ENCODE measurements at regions not wholly inside any gene's neighbourhood (a gene's known extent, or its start where the extent isn't known, plus 50 kb on each side); places are given as distances from the start of the nearest gene placed in this dataset.

DNA sequence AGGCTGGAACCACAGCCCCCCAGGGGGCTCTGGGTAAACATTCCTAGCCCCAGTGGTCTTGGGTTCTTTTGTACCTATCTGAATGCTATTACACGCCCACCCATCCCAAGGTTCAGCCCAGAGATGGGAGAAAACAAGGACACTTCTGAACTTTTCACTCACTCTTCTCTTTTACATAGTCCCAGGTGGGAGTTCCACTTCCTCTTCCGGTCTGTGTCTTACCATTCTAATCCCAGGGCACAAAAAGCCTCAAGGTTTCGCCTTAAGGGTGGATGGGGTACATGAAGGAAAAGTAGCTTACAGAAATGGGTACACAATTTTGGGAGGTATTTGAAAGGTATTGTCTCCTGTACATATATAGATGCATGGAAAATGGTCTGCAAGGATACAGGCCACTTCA, 79.0 kb downstream of the TMEM30B start:
- TF ChIP-seq, protein P1, sequence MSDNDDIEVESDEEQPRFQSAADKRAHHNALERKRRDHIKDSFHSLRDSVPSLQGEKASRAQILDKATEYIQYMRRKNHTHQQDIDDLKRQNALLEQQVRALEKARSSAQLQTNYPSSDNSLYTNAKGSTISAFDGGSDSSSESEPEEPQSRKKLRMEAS (IDR thresholded peaks at IDR 0.05): no peak
- no peak for TF ChIP-seq RXRA (IDR thresholded peaks at IDR 0.05)
- no peak for TF ChIP-seq YY1 (IDR thresholded peaks at IDR 0.05)
- TF ChIP-seq, protein P2, sequence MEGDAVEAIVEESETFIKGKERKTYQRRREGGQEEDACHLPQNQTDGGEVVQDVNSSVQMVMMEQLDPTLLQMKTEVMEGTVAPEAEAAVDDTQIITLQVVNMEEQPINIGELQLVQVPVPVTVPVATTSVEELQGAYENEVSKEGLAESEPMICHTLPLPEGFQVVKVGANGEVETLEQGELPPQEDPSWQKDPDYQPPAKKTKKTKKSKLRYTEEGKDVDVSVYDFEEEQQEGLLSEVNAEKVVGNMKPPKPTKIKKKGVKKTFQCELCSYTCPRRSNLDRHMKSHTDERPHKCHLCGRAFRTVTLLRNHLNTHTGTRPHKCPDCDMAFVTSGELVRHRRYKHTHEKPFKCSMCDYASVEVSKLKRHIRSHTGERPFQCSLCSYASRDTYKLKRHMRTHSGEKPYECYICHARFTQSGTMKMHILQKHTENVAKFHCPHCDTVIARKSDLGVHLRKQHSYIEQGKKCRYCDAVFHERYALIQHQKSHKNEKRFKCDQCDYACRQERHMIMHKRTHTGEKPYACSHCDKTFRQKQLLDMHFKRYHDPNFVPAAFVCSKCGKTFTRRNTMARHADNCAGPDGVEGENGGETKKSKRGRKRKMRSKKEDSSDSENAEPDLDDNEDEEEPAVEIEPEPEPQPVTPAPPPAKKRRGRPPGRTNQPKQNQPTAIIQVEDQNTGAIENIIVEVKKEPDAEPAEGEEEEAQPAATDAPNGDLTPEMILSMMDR (IDR thresholded peaks at IDR 0.05; ENCODE audit: low read depth, low read length, missing input control): no peak
- TF ChIP-seq, protein P3, sequence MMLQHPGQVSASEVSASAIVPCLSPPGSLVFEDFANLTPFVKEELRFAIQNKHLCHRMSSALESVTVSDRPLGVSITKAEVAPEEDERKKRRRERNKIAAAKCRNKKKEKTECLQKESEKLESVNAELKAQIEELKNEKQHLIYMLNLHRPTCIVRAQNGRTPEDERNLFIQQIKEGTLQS (IDR thresholded peaks at IDR 0.05): no peak
- no peak for TF ChIP-seq RAD21 (IDR thresholded peaks at IDR 0.05)
- TF ChIP-seq, protein P4, sequence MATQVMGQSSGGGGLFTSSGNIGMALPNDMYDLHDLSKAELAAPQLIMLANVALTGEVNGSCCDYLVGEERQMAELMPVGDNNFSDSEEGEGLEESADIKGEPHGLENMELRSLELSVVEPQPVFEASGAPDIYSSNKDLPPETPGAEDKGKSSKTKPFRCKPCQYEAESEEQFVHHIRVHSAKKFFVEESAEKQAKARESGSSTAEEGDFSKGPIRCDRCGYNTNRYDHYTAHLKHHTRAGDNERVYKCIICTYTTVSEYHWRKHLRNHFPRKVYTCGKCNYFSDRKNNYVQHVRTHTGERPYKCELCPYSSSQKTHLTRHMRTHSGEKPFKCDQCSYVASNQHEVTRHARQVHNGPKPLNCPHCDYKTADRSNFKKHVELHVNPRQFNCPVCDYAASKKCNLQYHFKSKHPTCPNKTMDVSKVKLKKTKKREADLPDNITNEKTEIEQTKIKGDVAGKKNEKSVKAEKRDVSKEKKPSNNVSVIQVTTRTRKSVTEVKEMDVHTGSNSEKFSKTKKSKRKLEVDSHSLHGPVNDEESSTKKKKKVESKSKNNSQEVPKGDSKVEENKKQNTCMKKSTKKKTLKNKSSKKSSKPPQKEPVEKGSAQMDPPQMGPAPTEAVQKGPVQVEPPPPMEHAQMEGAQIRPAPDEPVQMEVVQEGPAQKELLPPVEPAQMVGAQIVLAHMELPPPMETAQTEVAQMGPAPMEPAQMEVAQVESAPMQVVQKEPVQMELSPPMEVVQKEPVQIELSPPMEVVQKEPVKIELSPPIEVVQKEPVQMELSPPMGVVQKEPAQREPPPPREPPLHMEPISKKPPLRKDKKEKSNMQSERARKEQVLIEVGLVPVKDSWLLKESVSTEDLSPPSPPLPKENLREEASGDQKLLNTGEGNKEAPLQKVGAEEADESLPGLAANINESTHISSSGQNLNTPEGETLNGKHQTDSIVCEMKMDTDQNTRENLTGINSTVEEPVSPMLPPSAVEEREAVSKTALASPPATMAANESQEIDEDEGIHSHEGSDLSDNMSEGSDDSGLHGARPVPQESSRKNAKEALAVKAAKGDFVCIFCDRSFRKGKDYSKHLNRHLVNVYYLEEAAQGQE (IDR thresholded peaks at IDR 0.05): no peak
- no peak for TF ChIP-seq SP1 (IDR thresholded peaks at IDR 0.05)
- no peak for TF ChIP-seq TAF1 (conservative IDR thresholded peaks at IDR 0.05)
- no peak for TF ChIP-seq JUND (IDR thresholded peaks at IDR 0.05)
- TF ChIP-seq EGR1 (IDR thresholded peaks at IDR 0.05; ENCODE audit: low read depth in 2 of 2): no peak

Data from liver (tissue), 3 donors.